GM12878 (cell line): ENCODE measurements at regions not wholly inside any gene's neighbourhood (a gene's known extent, or its start where the extent isn't known, plus 50 kb on each side); places are given as distances from the start of the nearest gene placed in this dataset.

Experiments
- ATAC-seq: fragments of 200-7000 bp; cut with Tn5 transposase; 3 replicates; pipeline ENCODE4 v1.9.1; 2020; ENCODE audit warnings: mild to moderate bottlenecking, moderate library complexity
- BruUV-seq: library from RNA; stranded (reverse); fragments of 400-500 nt; replicated peaks from 2 replicates; lab custom pipeline; 2021; lab: Mats Ljungman, UMichigan
- CTCF ChIA-PET: fragments of 300-600 bp; sonication (Branson Sonifier 250); formaldehyde crosslinking; extraction: SDS; loops from one replicate; lab custom pipeline; 2021; ENCODE audit warnings: inconsistent platforms; lab: Yijun Ruan, JAX
- POLR2A ChIA-PET: fragments of 350-600 bp; formaldehyde crosslinking; extraction: SDS; loops from one replicate; lab custom pipeline; 2021; ENCODE audit warnings: inconsistent platforms; lab: Charles Lee
- RAD21 ChIA-PET: fragments of 300-600 bp; sonication (Branson Sonifier 250); formaldehyde crosslinking; loops from one replicate; lab custom pipeline; 2023; ENCODE audit warnings: antibody characterized with exemption; ENCODE audit not compliant: unreplicated experiment; lab: Charles Lee
- SMC1A ChIA-PET: fragments of 300-600 bp; sonication (Branson Sonifier 250); formaldehyde crosslinking; loops from one replicate; lab custom pipeline; 2023; ENCODE audit not compliant: unreplicated experiment, uncharacterized antibody; lab: Charles Lee
- DNase-seq: peaks from one replicate; pipeline ENCODE4 v3.0.0-alpha.2; 2011; ENCODE audit warnings: low read depth, low spot score
- FAIRE-seq: peaks from 3 replicates; lab custom pipeline; 2011; peaks lifted over from hg19 to GRCh38; lab: Jason Lieb, UNC
- H2AFZ ChIP-seq: 2 replicates; pipeline ENCODE4 v1.6.0; 2011; ENCODE audit warnings: low read depth, low read length, control low read depth; ENCODE audit not compliant: control insufficient read depth
- H3K27ac ChIP-seq: 2 replicates; pipeline ENCODE4 v1.5.1; 2011; ENCODE audit warnings: control low read depth; ENCODE audit not compliant: control insufficient read depth, insufficient read depth
- H3K27me3 ChIP-seq, 2 experiments: replicated peaks in 1 of 2; 2 replicates each; pipeline versions ENCODE4 v1.6.0 to v1.6.1; 2011; ENCODE audit warnings: low read length in 1 of 2; ENCODE audit not compliant: control insufficient read depth in 2 of 2, insufficient read depth in 2 of 2
- H3K36me3 ChIP-seq, 2 experiments: 2 replicates each; pipeline ENCODE4 v1.5.1; 2011; ENCODE audit warnings: low read length in 1 of 2; ENCODE audit not compliant: control insufficient read depth in 2 of 2, insufficient read depth in 2 of 2
- H3K4me1 ChIP-seq: 2 replicates; pipeline ENCODE4 v1.6.1; 2011; ENCODE audit warnings: mild to moderate bottlenecking, low read length, moderate library complexity, mixed read lengths; ENCODE audit not compliant: control insufficient read depth, insufficient read depth
- H3K4me2 ChIP-seq: 2 replicates; pipeline ENCODE4 v1.6.0; 2011; ENCODE audit warnings: control low read depth; ENCODE audit not compliant: control insufficient read depth, insufficient read depth
- H3K4me3 ChIP-seq: fragments of 200-600 bp; sonication (generic); 2 replicates; pipeline ENCODE4 v1.5.1; 2016
- H3K79me2 ChIP-seq: 2 replicates; pipeline ENCODE4 v1.6.0; 2011; ENCODE audit warnings: low read length; ENCODE audit not compliant: control insufficient read depth, insufficient read depth
- H3K9ac ChIP-seq: 2 replicates; pipeline ENCODE4 v1.8.0; 2011; ENCODE audit warnings: low read length, control low read depth, mixed read lengths; ENCODE audit not compliant: control insufficient read depth, insufficient read depth
- H3K9me3 ChIP-seq: replicated peaks from 3 replicates; pipeline ENCODE4 v1.5.1; 2011; ENCODE audit warnings: mild to moderate bottlenecking, low read length; ENCODE audit not compliant: control insufficient read depth, insufficient read depth
- H4K20me1 ChIP-seq: 2 replicates; pipeline ENCODE4 v1.6.0; 2011; ENCODE audit not compliant: control insufficient read depth, insufficient read depth
- ASH2L ChIP-seq: fragments of 300-600, 200-600 bp; sonication (generic); IDR thresholded peaks from 2 replicates; pipeline ENCODE4 v1.6.1; 2017; ENCODE audit warnings: low read depth, mild to moderate bottlenecking, borderline replicate concordance
- BACH1 ChIP-seq: fragments of 450-650 bp; IDR thresholded peaks from 2 replicates; pipeline ENCODE4 v1.6.1; 2017; ENCODE audit warnings: mild to moderate bottlenecking, borderline replicate concordance
- BCL3 ChIP-seq: IDR thresholded peaks from 2 replicates; pipeline ENCODE4 v1.6.1; 2011; ENCODE audit warnings: borderline replicate concordance, low read depth, mild to moderate bottlenecking, moderate library complexity, low read length; ENCODE audit not compliant: insufficient read depth, poor library complexity, severe bottlenecking
- IRF3 ChIP-seq: fragments of 450-650 bp; IDR thresholded peaks from 2 replicates; pipeline ENCODE4 v1.6.1; 2014; ENCODE audit warnings: mild to moderate bottlenecking
- NR2C1 ChIP-seq: fragments of 450-650 bp; IDR thresholded peaks from 2 replicates; pipeline ENCODE4 v1.6.1; 2017; ENCODE audit warnings: antibody characterized with exemption, mild to moderate bottlenecking, moderate library complexity
- NR2F1 ChIP-seq: fragments of 450-650 bp; conservative IDR thresholded peaks from 2 replicates; pipeline ENCODE4 v1.6.1; 2017; ENCODE audit warnings: mild to moderate bottlenecking
- SUZ12 ChIP-seq: fragments of 200-600 bp; sonication (generic); IDR thresholded peaks from one replicate; pipeline ENCODE4 v1.6.1; 2018; ENCODE audit warnings: antibody characterized with exemption, mild to moderate bottlenecking; ENCODE audit not compliant: unreplicated experiment
- WGBS: methylation state at CpG from one replicate; pipeline ENCODE4 v1.1.6; 2016; ENCODE audit warnings: low lambda C conversion rate; ENCODE audit not compliant: insufficient replicate concordance, insufficient coverage; ENCODE audit errors: missing lambda C conversion rate; 5-methylcytosine and 5-hydroxymethylcytosine counted together
- in situ Hi-C: fragments of 300-500 bp; cut with MboI; formaldehyde crosslinking; loops from 9 replicates; pipeline ENCODE4 v1.14.3; 2018; ENCODE audit warnings: mixed read lengths
- intact Hi-C: fragments of 100-400 bp; cut with micrococcal nuclease; formaldehyde crosslinking; loops from one replicate; pipeline ENCODE4 v1.14.2; 2022; ENCODE audit not compliant: unreplicated experiment

DNA sequence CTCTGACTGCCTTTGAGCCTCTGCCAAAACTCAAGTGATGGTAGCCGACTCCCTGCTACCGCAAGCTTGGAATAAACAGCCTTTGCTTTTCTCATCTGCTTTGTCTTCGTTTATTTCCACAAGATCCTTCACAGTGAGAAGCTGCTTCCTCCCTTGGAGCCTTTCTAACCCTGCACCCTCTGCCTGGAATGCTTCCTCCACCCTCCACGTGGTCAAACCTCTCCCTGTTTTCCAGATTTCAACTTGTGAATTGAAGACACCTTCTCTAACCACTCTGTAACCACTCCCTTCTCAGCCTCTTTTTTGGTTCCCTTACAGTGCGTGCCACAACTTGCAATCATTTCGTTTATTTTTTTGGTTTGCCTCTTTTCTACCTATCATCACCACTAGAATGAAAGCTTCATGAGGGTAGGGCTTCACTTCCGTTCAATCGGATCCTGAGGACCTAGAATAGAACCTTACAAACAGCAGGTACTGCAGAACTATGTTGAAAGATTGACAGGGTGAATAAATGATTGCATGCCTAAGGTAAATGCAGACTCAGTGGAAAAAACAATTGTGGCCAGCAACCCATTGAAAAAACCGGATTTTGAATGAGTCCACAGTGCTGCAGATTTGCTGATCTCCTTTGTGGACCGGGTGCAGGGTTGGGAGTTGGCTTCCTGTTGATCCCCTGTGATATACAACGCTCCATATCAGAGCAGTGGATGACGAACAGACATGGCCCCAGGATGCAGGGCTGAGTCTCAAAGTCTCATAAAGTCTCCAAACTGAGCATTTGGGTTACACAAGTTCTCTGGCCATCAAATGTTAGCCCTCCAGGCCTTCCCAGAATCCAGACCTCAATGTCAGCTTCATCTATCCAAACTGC, 51.0 kb upstream of the HIVEP1 start:
- Histone ChIP-seq H3K27me3 (no peaks in the 10 kb centered on the region), H3K4me2 (no peak overlapping the region), H3K4me1 (no peaks in the 10 kb centered on the region), H3K9me3 (no peaks in the 10 kb centered on the region), H3K4me3 (no peak overlapping the region), H3K27ac (no peak overlapping the region), H2AFZ (no peak overlapping the region), H3K36me3 (no peaks in the 10 kb centered on the region), H3K9ac (no peak overlapping the region), H4K20me1 (no peaks in the 10 kb centered on the region), H3K79me2 (no peaks in the 10 kb centered on the region)
- SMC1A ChIA-PET, result interaction anchor here (0.6 to 1.6 kb wide), 5 partner anchors 21 to 326 kb away, joined by 3 to 4 read pairs (median 3); no protein-coding TSS in a partner anchor
- no peak for TF ChIP-seq IRF3
- no peak for TF ChIP-seq ASH2L
- TF ChIP-seq NR2F1, result no peak
- TF ChIP-seq BCL3, result no peak
- no peak for TF ChIP-seq BACH1
- no peak for TF ChIP-seq SUZ12
- TF ChIP-seq NR2C1, result no peak
- CTCF ChIA-PET, result interaction anchor here (1.3 kb wide), 1 partner anchor 18 kb away, joined by 3 read pairs; no protein-coding TSS in a partner anchor
- POLR2A ChIA-PET, result no interaction called here
- DNase-seq (no peak), FAIRE-seq (no peak), ATAC-seq (no peak)
- RAD21 ChIA-PET, result no interaction called here
- 75% methylated on average over 12 of the region's 12 CpGs for WGBS
- BruUV-seq, result no TSS peak
- in situ Hi-C loops, result no loop called here
- intact Hi-C loops, result no loop called here
